Rectal smooth muscle tissue (tissue), 1 donor: ENCODE measurements at regions not wholly inside any gene's neighbourhood (a gene's known extent, or its start where the extent isn't known, plus 50 kb on each side); places are given as distances from the start of the nearest gene placed in this dataset.
A peak's percentile ranks its signal among the peaks of the same experiment; 100 is the strongest.
"Not testable (repeated sequence)": the region's sequence is repeated elsewhere in the genome, so short reads cannot be mapped to it uniquely, and the experiment has no call there.

Experiments
- H3K27ac ChIP-seq: one replicate; pipeline ENCODE4 v1.7.0; 2013; ENCODE audit warnings: low read depth, low read length, inconsistent platforms
- H3K27me3 ChIP-seq: one replicate; pipeline ENCODE4 v1.7.0; 2013; ENCODE audit warnings: low read length; ENCODE audit not compliant: control insufficient read depth, insufficient read depth
- H3K36me3 ChIP-seq: one replicate; pipeline ENCODE4 v1.7.0; 2013; ENCODE audit warnings: low read length; ENCODE audit not compliant: control insufficient read depth, insufficient read depth
- H3K4me1 ChIP-seq: one replicate; pipeline ENCODE4 v1.7.0; 2013; ENCODE audit warnings: low read length; ENCODE audit not compliant: control insufficient read depth, insufficient read depth
- H3K4me3 ChIP-seq: one replicate; pipeline ENCODE4 v1.7.0; 2013; ENCODE audit warnings: low read length
- H3K9ac ChIP-seq: one replicate; pipeline ENCODE4 v1.7.0; 2013; ENCODE audit warnings: low read length

- Histone ChIP-seq H3K9ac (no peak overlapping the region), H3K27me3 (no peaks in the 10 kb centered on the region), H3K36me3 (no peaks in the 10 kb centered on the region), H3K27ac (no peak overlapping the region), H3K4me1 (no peaks in the 10 kb centered on the region), H3K4me3 (no peak overlapping the region)
Observed at GRCh38 chr5:143916451-143916850, 104.5 kb downstream of the HMHB1 start.

GRCh38 chr5:143918961-143919360, 107.0 kb downstream of the HMHB1 start:
- Histone ChIP-seq H3K4me1 (no peaks in the 10 kb centered on the region), H3K9ac (no peak overlapping the region), H3K27ac (no peak overlapping the region), H3K36me3 (no peaks in the 10 kb centered on the region), H3K4me3 (no peak overlapping the region), H3K27me3 (no peaks in the 10 kb centered on the region)

- Histone ChIP-seq H3K27ac (no peak overlapping the region), H3K27me3 (no peaks in the 10 kb centered on the region)
Observed at GRCh38 chr5:143920772-143921171, 108.8 kb downstream of the HMHB1 start.

GRCh38 chr5:143921525-143922311, 109.8 kb downstream of the HMHB1 start:
- Histone ChIP-seq H3K36me3 (no peaks in the 10 kb centered on the region), H3K4me3 (no peak overlapping the region), H3K27me3 (no peaks in the 10 kb centered on the region), H3K27ac (no peak overlapping the region), H3K9ac (no peak overlapping the region), H3K4me1 (no peaks in the 10 kb centered on the region)

More at GRCh38 chr5:143920772-143921171, 108.8 kb downstream of the HMHB1 start:
- Histone ChIP-seq H3K36me3 (no peaks in the 10 kb centered on the region), H3K4me1 (no peaks in the 10 kb centered on the region), H3K4me3 (no peak overlapping the region), H3K9ac (no peak overlapping the region)

- H3K36me3 ChIP-seq, result no peaks in the 10 kb centered on the region
- no peak overlapping the region for H3K4me3 ChIP-seq
- no peak overlapping the region for H3K9ac ChIP-seq
- H3K4me1 ChIP-seq, result no peaks in the 10 kb centered on the region
- no peaks in the 10 kb centered on the region for H3K27me3 ChIP-seq
- H3K27ac ChIP-seq, result no peak overlapping the region
Observed at GRCh38 chr5:143922718-143923117, 110.8 kb downstream of the HMHB1 start.

GRCh38 chr5:143923634-143924266, 111.8 kb downstream of the HMHB1 start:
- Histone ChIP-seq H3K4me3 (no peak overlapping the region), H3K27me3 (no peaks in the 10 kb centered on the region), H3K27ac (no peak overlapping the region), H3K36me3 (no peaks in the 10 kb centered on the region), H3K4me1 (no peaks in the 10 kb centered on the region), H3K9ac (no peak overlapping the region)

- no peaks in the 10 kb centered on the region for H3K36me3 ChIP-seq
- H3K27me3 ChIP-seq, result no peaks in the 10 kb centered on the region
- no peak overlapping the region for H3K9ac ChIP-seq
- no peaks in the 10 kb centered on the region for H3K4me1 ChIP-seq
- no peak overlapping the region for H3K27ac ChIP-seq
- H3K4me3 ChIP-seq, result no peak overlapping the region
Observed at GRCh38 chr5:143924311-143924978, 112.5 kb downstream of the HMHB1 start.

GRCh38 chr5:143924979-143925325, 113.0 kb downstream of the HMHB1 start:
- H3K4me1 ChIP-seq, H3K9ac ChIP-seq, H3K4me3 ChIP-seq, H3K36me3 ChIP-seq, H3K27me3 ChIP-seq, H3K27ac ChIP-seq: not testable (repeated sequence)

- no peaks in the 10 kb centered on the region for H3K27me3 ChIP-seq
Observed at GRCh38 chr5:143929486-143929885, 117.5 kb downstream of the HMHB1 start.

GRCh38 chr5:143930561-143930960, 118.6 kb downstream of the HMHB1 start:
- Histone ChIP-seq H3K4me3 (no peak overlapping the region), H3K27me3 (no peaks in the 10 kb centered on the region), H3K36me3 (no peaks in the 10 kb centered on the region), H3K9ac (no peak overlapping the region), H3K4me1 (no peaks in the 10 kb centered on the region), H3K27ac (no peak overlapping the region)

More at GRCh38 chr5:143929486-143929885, 117.5 kb downstream of the HMHB1 start:
- no peaks in the 10 kb centered on the region for H3K36me3 ChIP-seq
- H3K27ac ChIP-seq, result no peak overlapping the region
- H3K4me3 ChIP-seq, result no peak overlapping the region
- no peaks in the 10 kb centered on the region for H3K4me1 ChIP-seq
- H3K9ac ChIP-seq, result no peak overlapping the region

- Histone ChIP-seq H3K9ac (no peak overlapping the region), H3K4me3 (no peak overlapping the region), H3K27ac (peak overlapping the region; percentile 7), H3K36me3 (no peaks in the 10 kb centered on the region), H3K27me3 (no peaks in the 10 kb centered on the region), H3K4me1 (no peaks in the 10 kb centered on the region)
Observed at GRCh38 chr5:143931476-143931875, 119.5 kb downstream of the HMHB1 start.

- no peak overlapping the region for H3K9ac ChIP-seq
- H3K4me3 ChIP-seq, result no peak overlapping the region
- no peaks in the 10 kb centered on the region for H3K4me1 ChIP-seq
- no peak overlapping the region for H3K27ac ChIP-seq
- H3K27me3 ChIP-seq, result no peaks in the 10 kb centered on the region
- H3K36me3 ChIP-seq, result no peaks in the 10 kb centered on the region
Observed at GRCh38 chr5:143931986-143932385, 120.0 kb downstream of the HMHB1 start.
